ENCODE measurements at regions not wholly inside any gene's neighbourhood (a gene's known extent, or its start where the extent isn't known, plus 50 kb on each side); places are given as distances from the start of the nearest gene placed in this dataset.

- DNase-seq, result no peak
Measured at GRCh38 chr22:26974914-26975803, 317.8 kb downstream of the MIAT start.

- DNase-seq, result no peak
Measured at GRCh38 chr22:26975865-26976264, 318.5 kb downstream of the MIAT start.

GRCh38 chr22:26977741-26978376 lies 320.5 kb downstream of the MIAT start:
- DNase-seq, result no peak

GRCh38 chr22:26979294-26979693 lies 321.9 kb downstream of the MIAT start:
- no peak for DNase-seq

GRCh38 chr22:26981111-26981510 lies 323.7 kb downstream of the MIAT start:
- no peak for DNase-seq

GRCh38 chr22:26981541-26981940 lies 324.2 kb downstream of the MIAT start:
- no peak for DNase-seq

- DNase-seq, result no peak
Measured at GRCh38 chr22:26983311-26983710, 325.9 kb downstream of the MIAT start.

- no peak for DNase-seq
Measured at GRCh38 chr22:26985206-26985605, 327.8 kb downstream of the MIAT start.

- DNase-seq, result no peak
Measured at GRCh38 chr22:26985931-26986782, 328.8 kb downstream of the MIAT start.

GRCh38 chr22:26986884-26987283 lies 329.5 kb downstream of the MIAT start:
- no peak for DNase-seq

- DNase-seq, result no peak
Measured at GRCh38 chr22:26990503-26991189, 333.3 kb downstream of the MIAT start.

- no peak for DNase-seq
Measured at GRCh38 chr22:26992556-26992955, 335.2 kb downstream of the MIAT start.

GRCh38 chr22:26993886-26994285 lies 336.5 kb downstream of the MIAT start:
- no peak for DNase-seq

- DNase-seq, result no peak
Measured at GRCh38 chr22:26994801-26995200, 337.4 kb downstream of the MIAT start.

GRCh38 chr22:26995235-26995634 lies 337.8 kb downstream of the MIAT start:
- DNase-seq, result no peak

GRCh38 chr22:26996154-26996553 lies 338.8 kb downstream of the MIAT start:
- no peak for DNase-seq

- no peak for DNase-seq
Measured at GRCh38 chr22:26998129-26998528, 340.7 kb downstream of the MIAT start.

- DNase-seq, result no peak
Measured at GRCh38 chr22:26998716-26999115, 341.3 kb downstream of the MIAT start.

- DNase-seq, result no peak
Measured at GRCh38 chr22:27003297-27003696, 345.9 kb downstream of the MIAT start.

GRCh38 chr22:27004434-27004833 lies 347.0 kb downstream of the MIAT start:
- DNase-seq, result no peak

GRCh38 chr22:27008454-27008853 lies 351.1 kb downstream of the MIAT start:
- no peak for DNase-seq

- DNase-seq, result no peak
Measured at GRCh38 chr22:27011133-27011532, 353.7 kb downstream of the MIAT start.

- no peak for DNase-seq
Measured at GRCh38 chr22:27011717-27012116, 354.3 kb downstream of the MIAT start.

Measured in activated CD4-positive, alpha-beta T cell treated with anti-CD3 and anti-CD28 coated beads, Interleukin-2, Interleukin-6, amounts not matched to agents 100 ng/mL and 50 ng/mL, durations not matched to agents 16 hours and 8 hours (primary cell).